ENCODE measurements at regions not wholly inside any gene's neighbourhood (a gene's known extent, or its start where the extent isn't known, plus 50 kb on each side); places are given as distances from the start of the nearest gene placed in this dataset.

GRCh38 chr3:181432992-181433391 is 278.7 kb upstream of the SOX2 start:
- H3K36me3 Mint-ChIP-seq (ENCODE audit: insufficient read depth), result no peaks in the 10 kb centered on the region
- H3K27ac Mint-ChIP-seq, result no peak overlapping the region
- no peaks in the 10 kb centered on the region for H3K4me1 Mint-ChIP-seq (ENCODE audit: low read depth in 2 of 2)

GRCh38 chr3:181431748-181432147 is 280.0 kb upstream of the SOX2 start:
- ATAC-seq (replicated peaks), result no peak
- no peaks in the 10 kb centered on the region for H3K4me1 Mint-ChIP-seq (ENCODE audit: low read depth in 2 of 2)
- no peaks in the 10 kb centered on the region for H3K27me3 Mint-ChIP-seq
- no peaks in the 10 kb centered on the region for H3K36me3 Mint-ChIP-seq (ENCODE audit: insufficient read depth)
- H3K4me3 Mint-ChIP-seq, result no peak overlapping the region
- no peak for DNase-seq
- no peak overlapping the region for H3K27ac Mint-ChIP-seq
- H3K9me3 Mint-ChIP-seq, result peaks cover 16 to 18% of the 10 kb centered on the region in 2 donors

More at GRCh38 chr3:181432992-181433391, 278.7 kb upstream of the SOX2 start:
- no peak for ATAC-seq (replicated peaks)
- DNase-seq, result no peak
- Mint-ChIP-seq H3K9me3 (peaks cover 11 to 13% of the 10 kb centered on the region in 2 donors), H3K27me3 (no peaks in the 10 kb centered on the region), H3K4me3 (no peak overlapping the region)

- Mint-ChIP-seq H3K4me1 (ENCODE audit: low read depth in 2 of 2) (no peaks in the 10 kb centered on the region), H3K27me3 (no peaks in the 10 kb centered on the region), H3K27ac (no peak overlapping the region), H3K4me3 (no peak overlapping the region), H3K9me3 (peaks cover 13 to 25% of the 10 kb centered on the region in 2 donors), H3K36me3 (ENCODE audit: insufficient read depth) (no peaks in the 10 kb centered on the region)
- DNase-seq (no peak), ATAC-seq (replicated peaks) (no peak)
Observed at GRCh38 chr3:181425074-181425473, 286.7 kb upstream of the SOX2 start.

GRCh38 chr3:181418233-181418632 is 293.5 kb upstream of the SOX2 start:
- no peaks in the 10 kb centered on the region for H3K27me3 Mint-ChIP-seq
- H3K4me1 Mint-ChIP-seq (ENCODE audit: low read depth in 2 of 2), result no peaks in the 10 kb centered on the region
- H3K27ac Mint-ChIP-seq, result no peak overlapping the region
- DNase-seq, result no peak
- no peak overlapping the region for H3K4me3 Mint-ChIP-seq
- no peaks in the 10 kb centered on the region for H3K36me3 Mint-ChIP-seq (ENCODE audit: insufficient read depth)
- no peak for ATAC-seq (replicated peaks)
- H3K9me3 Mint-ChIP-seq, result no peaks in the 10 kb centered on the region

- Mint-ChIP-seq H3K36me3 (ENCODE audit: insufficient read depth) (no peaks in the 10 kb centered on the region), H3K27ac (no peak overlapping the region), H3K9me3 (no peaks in the 10 kb centered on the region), H3K4me1 (ENCODE audit: low read depth in 2 of 2) (no peaks in the 10 kb centered on the region), H3K27me3 (no peaks in the 10 kb centered on the region), H3K4me3 (no peak overlapping the region)
- no peak for ATAC-seq (replicated peaks)
- no peak for DNase-seq
Observed at GRCh38 chr3:181417748-181418147, 294.0 kb upstream of the SOX2 start.

- H3K4me1 Mint-ChIP-seq (ENCODE audit: low read depth in 2 of 2), result no peaks in the 10 kb centered on the region
- no peak for DNase-seq
- ATAC-seq (replicated peaks), result no peak
- H3K36me3 Mint-ChIP-seq (ENCODE audit: insufficient read depth), result no peaks in the 10 kb centered on the region
- no peaks in the 10 kb centered on the region for H3K27me3 Mint-ChIP-seq
- H3K9me3 Mint-ChIP-seq, result peaks cover 7 to 16% of the 10 kb centered on the region in 2 donors
- H3K4me3 Mint-ChIP-seq, result no peak overlapping the region
- no peak overlapping the region for H3K27ac Mint-ChIP-seq
Observed at GRCh38 chr3:181410870-181411269, 300.9 kb upstream of the SOX2 start.

- no peak for DNase-seq
Observed at GRCh38 chr3:181403876-181404660, 307.7 kb upstream of the SOX2 start.

GRCh38 chr3:181402347-181402746 is 309.4 kb upstream of the SOX2 start:
- ATAC-seq (replicated peaks), result no peak
- no peaks in the 10 kb centered on the region for H3K4me1 Mint-ChIP-seq (ENCODE audit: low read depth in 2 of 2)
- H3K36me3 Mint-ChIP-seq (ENCODE audit: insufficient read depth), result no peaks in the 10 kb centered on the region
- no peak overlapping the region for H3K27ac Mint-ChIP-seq
- H3K9me3 Mint-ChIP-seq, result peaks cover 13 to 34% of the 10 kb centered on the region in 2 donors
- no peak for DNase-seq
- H3K4me3 Mint-ChIP-seq, result no peak overlapping the region
- H3K27me3 Mint-ChIP-seq, result no peaks in the 10 kb centered on the region

More at GRCh38 chr3:181403876-181404660, 307.7 kb upstream of the SOX2 start:
- Mint-ChIP-seq H3K4me3 (no peak overlapping the region), H3K27me3 (no peaks in the 10 kb centered on the region), H3K9me3 (peaks cover 13 to 34% of the 10 kb centered on the region in 2 donors), H3K27ac (no peak overlapping the region), H3K36me3 (ENCODE audit: insufficient read depth) (no peaks in the 10 kb centered on the region), H3K4me1 (ENCODE audit: low read depth in 2 of 2) (no peaks in the 10 kb centered on the region)
- no peak for ATAC-seq (replicated peaks)

- no peaks in the 10 kb centered on the region for H3K4me1 Mint-ChIP-seq (ENCODE audit: low read depth in 2 of 2)
- DNase-seq (no peak), ATAC-seq (replicated peaks) (no peak)
- H3K27ac Mint-ChIP-seq, result no peak overlapping the region
- H3K4me3 Mint-ChIP-seq, result no peak overlapping the region
- no peaks in the 10 kb centered on the region for H3K27me3 Mint-ChIP-seq
- H3K36me3 Mint-ChIP-seq (ENCODE audit: insufficient read depth), result no peaks in the 10 kb centered on the region
- peaks cover 17 to 30% of the 10 kb centered on the region in 2 donors for H3K9me3 Mint-ChIP-seq
Observed at GRCh38 chr3:181384970-181385369, 326.8 kb upstream of the SOX2 start.

- Mint-ChIP-seq H3K36me3 (ENCODE audit: insufficient read depth) (no peaks in the 10 kb centered on the region), H3K9me3 (peaks cover 17 to 30% of the 10 kb centered on the region in 2 donors), H3K27ac (no peak overlapping the region), H3K4me3 (no peak overlapping the region), H3K4me1 (ENCODE audit: low read depth in 2 of 2) (no peaks in the 10 kb centered on the region), H3K27me3 (no peaks in the 10 kb centered on the region)
- DNase-seq, result no peak
- no peak for ATAC-seq (replicated peaks)
Observed at GRCh38 chr3:181383760-181384159, 328.0 kb upstream of the SOX2 start.

GRCh38 chr3:181383201-181383600 is 328.5 kb upstream of the SOX2 start:
- no peaks in the 10 kb centered on the region for H3K4me1 Mint-ChIP-seq (ENCODE audit: low read depth in 2 of 2)
- DNase-seq (no peak), ATAC-seq (replicated peaks) (no peak)
- peaks cover 17 to 30% of the 10 kb centered on the region in 2 donors for H3K9me3 Mint-ChIP-seq
- no peak overlapping the region for H3K4me3 Mint-ChIP-seq
- no peak overlapping the region for H3K27ac Mint-ChIP-seq
- no peaks in the 10 kb centered on the region for H3K36me3 Mint-ChIP-seq (ENCODE audit: insufficient read depth)
- H3K27me3 Mint-ChIP-seq, result no peaks in the 10 kb centered on the region

GRCh38 chr3:181382656-181383055 is 329.1 kb upstream of the SOX2 start:
- Mint-ChIP-seq H3K4me1 (ENCODE audit: low read depth in 2 of 2) (no peaks in the 10 kb centered on the region), H3K27ac (no peak overlapping the region), H3K9me3 (peaks cover 17 to 30% of the 10 kb centered on the region in 2 donors), H3K4me3 (no peak overlapping the region), H3K36me3 (ENCODE audit: insufficient read depth) (no peaks in the 10 kb centered on the region), H3K27me3 (no peaks in the 10 kb centered on the region)
- no peak for DNase-seq
- no peak for ATAC-seq (replicated peaks)

GRCh38 chr3:181379278-181379677 is 332.4 kb upstream of the SOX2 start:
- Mint-ChIP-seq H3K9me3 (peaks cover 20 to 22% of the 10 kb centered on the region in 2 donors), H3K4me1 (ENCODE audit: low read depth in 2 of 2) (no peaks in the 10 kb centered on the region), H3K4me3 (no peak overlapping the region), H3K27me3 (no peaks in the 10 kb centered on the region), H3K36me3 (ENCODE audit: insufficient read depth) (no peaks in the 10 kb centered on the region), H3K27ac (no peak overlapping the region)
- DNase-seq (no peak), ATAC-seq (replicated peaks) (no peak)

GRCh38 chr3:181369637-181370036 is 342.1 kb upstream of the SOX2 start:
- no peak overlapping the region for H3K4me3 Mint-ChIP-seq
- ATAC-seq (replicated peaks) (no peak), DNase-seq (no peak)
- no peaks in the 10 kb centered on the region for H3K27me3 Mint-ChIP-seq
- no peak overlapping the region for H3K27ac Mint-ChIP-seq
- no peaks in the 10 kb centered on the region for H3K4me1 Mint-ChIP-seq (ENCODE audit: low read depth in 2 of 2)
- H3K9me3 Mint-ChIP-seq, result peaks cover 3 to 4% of the 10 kb centered on the region in 2 donors
- H3K36me3 Mint-ChIP-seq (ENCODE audit: insufficient read depth), result no peaks in the 10 kb centered on the region
